K562 (cell line): ENCODE measurements at regions not wholly inside any gene's neighbourhood (a gene's known extent, or its start where the extent isn't known, plus 50 kb on each side); places are given as distances from the start of the nearest gene placed in this dataset.

Experiments
- ATAC-seq: fragments of 200-7000 bp; cut with Tn5 transposase; 3 replicates; pipeline ENCODE4 v1.9.1; 2020; ENCODE audit warnings: moderate library complexity
- BruUV-seq: library from RNA; stranded (reverse); fragments of 400-500 nt; replicated peaks from 2 replicates; lab custom pipeline; 2021; lab: Mats Ljungman, UMichigan
- CTCF ChIA-PET: fragments of 300-600 bp; formaldehyde crosslinking; extraction: SDS; loops from one replicate; lab custom pipeline; 2021; ENCODE audit warnings: low intra/inter-chr PET ratio; lab: Yijun Ruan, JAX
- POLR2A ChIA-PET: fragments of 300-600, 350-650 bp; sonication (Branson Sonifier 250); formaldehyde crosslinking; extraction: SDS; loops from one replicate; lab custom pipeline; 2021; ENCODE audit warnings: antibody characterized with exemption, inconsistent platforms; lab: Yijun Ruan, JAX
- DNase-seq, 4 experiments: peaks; one replicate each; pipeline versions ENCODE4 v3.0.0 to v3.0.0-alpha.2; 2011 to 2018; ENCODE audit warnings: low spot score in 3 of 4, mixed read lengths in 3 of 4; ENCODE audit errors: extremely low read depth in 1 of 4
- FAIRE-seq: peaks from 2 replicates; lab custom pipeline; 2011; peaks lifted over from hg19 to GRCh38; lab: Jason Lieb, UNC
- H2AFZ ChIP-seq: 2 replicates; pipeline ENCODE4 v1.6.0; 2011; ENCODE audit warnings: low read depth, low read length, control low read depth, inconsistent platforms
- H3K27ac ChIP-seq: fragments of 200-600 bp; 3 replicates; pipeline ENCODE4 v1.8.0; 2011; ENCODE audit warnings: low read depth, mild to moderate bottlenecking, control low read depth, inconsistent platforms, low read length, moderate library complexity, mixed read lengths; ENCODE audit errors: extremely low read depth
- H3K27me3 ChIP-seq, 2 experiments: fragments of 300-600 bp in 1 of 2; 2 replicates in 1 of 2; 3 replicates in 1 of 2; pipeline versions ENCODE4 v1.6.0 to v1.8.0; 2011; ENCODE audit warnings: inconsistent platforms in 2 of 2, low read length in 2 of 2, mild to moderate bottlenecking in 1 of 2, mixed read lengths in 1 of 2, moderate library complexity in 1 of 2; ENCODE audit not compliant: control insufficient read depth in 2 of 2, insufficient read depth in 2 of 2
- H3K36me3 ChIP-seq: fragments of 300-600 bp; 3 replicates; pipeline ENCODE4 v1.8.0; 2011; ENCODE audit warnings: mild to moderate bottlenecking, low read length, inconsistent platforms; ENCODE audit not compliant: control insufficient read depth, insufficient read depth
- H3K4me1 ChIP-seq, 2 experiments: fragments of 200-600 bp in 1 of 2; replicated peaks in 1 of 2; 2 replicates in 1 of 2; 3 replicates in 1 of 2; pipeline versions ENCODE4 v1.5.1 to v1.8.0; 2011; ENCODE audit warnings: inconsistent platforms in 2 of 2, low read length in 2 of 2, mild to moderate bottlenecking in 1 of 2, mixed read lengths in 1 of 2, moderate library complexity in 1 of 2; ENCODE audit not compliant: control insufficient read depth in 2 of 2, insufficient read depth in 2 of 2
- H3K4me2 ChIP-seq: 2 replicates; pipeline ENCODE4 v1.6.1; 2011; ENCODE audit warnings: low read length, control low read depth, inconsistent platforms, mixed read lengths; ENCODE audit not compliant: insufficient read depth
- H3K4me3 ChIP-seq: fragments of 200-600 bp; sonication (generic), shearing (Covaris generic); 2 replicates; pipeline ENCODE4 v1.5.1; 2016; ENCODE audit warnings: control low read depth, inconsistent platforms
- H3K79me2 ChIP-seq: fragments of 200-600 bp; 3 replicates; pipeline ENCODE4 v1.8.0; 2011; ENCODE audit warnings: low read length, inconsistent platforms; ENCODE audit not compliant: control insufficient read depth, insufficient read depth
- H3K9ac ChIP-seq, 2 experiments: 2 replicates each; pipeline versions ENCODE4 v1.6.0 to v1.6.1; 2011; ENCODE audit warnings: low read depth in 2 of 2, low read length in 2 of 2, control low read depth in 1 of 2, inconsistent platforms in 1 of 2, mild to moderate bottlenecking in 1 of 2, mixed read lengths in 1 of 2; ENCODE audit not compliant: insufficient read depth in 1 of 2
- H3K9me1 ChIP-seq: one replicate; pipeline ENCODE4 v1.6.0; 2011; ENCODE audit warnings: inconsistent platforms, mild to moderate bottlenecking, low read length, moderate library complexity; ENCODE audit not compliant: control insufficient read depth, insufficient read depth
- H3K9me3 ChIP-seq: replicated peaks from 2 replicates; pipeline ENCODE4 v1.5.1; 2011; ENCODE audit warnings: low read depth, low read length, inconsistent platforms; ENCODE audit not compliant: control insufficient read depth, insufficient read depth
- H4K20me1 ChIP-seq: replicated peaks from 2 replicates; pipeline ENCODE4 v1.6.1; 2011; ENCODE audit warnings: low read length, inconsistent platforms, mixed read lengths; ENCODE audit not compliant: control insufficient read depth, insufficient read depth
- BDP1 ChIP-seq: IDR thresholded peaks from 3 replicates; pipeline ENCODE4 v1.6.1; 2011; ENCODE audit not compliant: insufficient read length, insufficient read depth
- CGGBP1 ChIP-seq: fragments of 250-450 bp; sonication (Bioruptor Pico); IDR thresholded peaks from 2 replicates; pipeline ENCODE4 v1.9.0; 2021; ENCODE audit warnings: mild to moderate bottlenecking
- CXXC5 ChIP-seq: fragments of 250-450 bp; sonication (Bioruptor Pico); IDR thresholded peaks from 2 replicates; pipeline ENCODE4 v1.8.0; 2022; ENCODE audit warnings: inconsistent platforms, mild to moderate bottlenecking, moderate library complexity
- E2F3 ChIP-seq: fragments of 250-450 bp; sonication (Bioruptor Pico); IDR thresholded peaks from 2 replicates; pipeline ENCODE4 v1.4.0; 2020; ENCODE audit warnings: mild to moderate bottlenecking
- FOXA1 ChIP-seq: fragments of 450-650 bp; IDR thresholded peaks from 2 replicates; pipeline ENCODE4 v1.6.1; 2016; ENCODE audit warnings: mild to moderate bottlenecking, borderline replicate concordance
- HNRNPK ChIP-seq: fragments of 200-400 bp; formaldehyde crosslinking; IDR thresholded peaks from one replicate; pipeline ENCODE4 v1.6.1; 2018; ENCODE audit warnings: mild to moderate bottlenecking, low read depth, low read length; ENCODE audit not compliant: poor library complexity, severe bottlenecking
- HNRNPL ChIP-seq: fragments of 200-400 bp; formaldehyde crosslinking; IDR thresholded peaks from 2 replicates; pipeline ENCODE4 v1.6.1; 2017; ENCODE audit warnings: low read depth, mild to moderate bottlenecking, low read length
- L3MBTL2 ChIP-seq: fragments of 450-650 bp; IDR thresholded peaks from 2 replicates; pipeline ENCODE4 v1.6.1; 2016; ENCODE audit warnings: mild to moderate bottlenecking, moderate library complexity
- NFYB ChIP-seq: IDR thresholded peaks from 2 replicates; pipeline ENCODE4 v1.6.1; 2011; ENCODE audit warnings: mild to moderate bottlenecking, moderate library complexity; ENCODE audit not compliant: insufficient read length; ENCODE audit errors: extremely low read depth
- PYGO2 ChIP-seq: fragments of 450-650 bp; IDR thresholded peaks from 2 replicates; pipeline ENCODE4 v1.6.1; 2016; ENCODE audit warnings: mild to moderate bottlenecking, missing genetic modification characterization, moderate library complexity, missing compliant biosample characterization
- RAD51 ChIP-seq: fragments of 450-650 bp; IDR thresholded peaks from 2 replicates; pipeline ENCODE4 v1.7.1; 2016; ENCODE audit warnings: low read depth, mild to moderate bottlenecking, borderline replicate concordance
- RFX1 ChIP-seq: fragments of 450-650 bp; IDR thresholded peaks from 2 replicates; pipeline ENCODE4 v1.6.1; 2016; ENCODE audit warnings: mild to moderate bottlenecking, moderate library complexity
- SMARCA5 ChIP-seq: fragments of 450-650 bp; IDR thresholded peaks from 2 replicates; pipeline ENCODE4 v1.6.1; 2016
- SREBF2 ChIP-seq: sonication (generic); formaldehyde crosslinking; IDR thresholded peaks from 2 replicates; pipeline ENCODE4 v1.4.0; 2020; ENCODE audit warnings: mild to moderate bottlenecking, missing genetic modification reagents
- TAF9B ChIP-seq: fragments of 450-650 bp; IDR thresholded peaks from 2 replicates; pipeline ENCODE4 v1.6.1; 2018; ENCODE audit warnings: mild to moderate bottlenecking; ENCODE audit not compliant: partially characterized antibody
- THRA ChIP-seq: fragments of 450-650 bp; IDR thresholded peaks from 2 replicates; pipeline ENCODE4 v1.6.1; 2017; ENCODE audit warnings: mild to moderate bottlenecking, moderate library complexity
- WGBS: fragments of 100-300 bp; shearing (Covaris generic); methylation state at CpG from one replicate; pipeline ENCODE4 v1.1.6; 2016; ENCODE audit warnings: low coverage, mixed read lengths; ENCODE audit not compliant: insufficient coverage; ENCODE audit errors: missing lambda C conversion rate; 5-methylcytosine and 5-hydroxymethylcytosine counted together
- in situ Hi-C: fragments of 300-500 bp; cut with MboI; formaldehyde crosslinking; loops from 4 replicates; pipeline ENCODE4 v1.15.0; 2018; ENCODE audit warnings: inconsistent platforms, mixed read lengths
- intact Hi-C: fragments of 100-400 bp; cut with micrococcal nuclease; formaldehyde crosslinking; loops from 2 replicates; pipeline ENCODE4 v1.14.2; 2022
- TF ChIP-seq, protein P1 (sequence below): fragments of 250-450 bp; sonication (Bioruptor Pico); IDR thresholded peaks from 2 replicates; pipeline ENCODE4 v1.4.0; 2020; ENCODE audit warnings: mild to moderate bottlenecking, moderate library complexity

GRCh38 chr10:65231148-65231547 lies 1694.7 kb upstream of the LRRTM3 start:
- DNase-seq (no peak), FAIRE-seq (no peak), ATAC-seq (no peak)
- H3K9me1 ChIP-seq = no peaks in the 10 kb centered on the region
- no peak overlapping the region for H3K27ac ChIP-seq
- H4K20me1 ChIP-seq = no peaks in the 10 kb centered on the region
- ChIA-PET POLR2A (no interaction called here), CTCF (no interaction called here)
- H3K4me2 ChIP-seq = no peak overlapping the region
- no peak overlapping the region for H3K9ac ChIP-seq
- H2AFZ ChIP-seq = no peak overlapping the region
- no TSS peak for BruUV-seq
- H3K79me2 ChIP-seq = no peaks in the 10 kb centered on the region
- intact Hi-C loops = no loop called here
- H3K4me3 ChIP-seq = no peak overlapping the region
- H3K4me1 ChIP-seq = no peaks in the 10 kb centered on the region
- H3K36me3 ChIP-seq = no peaks in the 10 kb centered on the region
- H3K27me3 ChIP-seq = no peaks in the 10 kb centered on the region
- WGBS = 0% methylated on average over 3 of the region's 3 CpGs
- TF ChIP-seq FOXA1 (no peak), THRA (no peak), E2F3 (no peak), BDP1 (no peak)
- in situ Hi-C loops = no loop called here
- peaks cover 2% of the 10 kb centered on the region; the same call in 1 of the 2 replicates for H3K9me3 ChIP-seq

GRCh38 chr10:65234261-65234660 lies 1691.6 kb upstream of the LRRTM3 start:
- H3K79me2 ChIP-seq = no peaks in the 10 kb centered on the region
- intact Hi-C loops (no loop called here), in situ Hi-C loops (no loop called here)
- H3K4me2 ChIP-seq = no peak overlapping the region
- TF ChIP-seq HNRNPK (no peak), RFX1 (no peak), L3MBTL2 (no peak), CGGBP1 (no peak), NFYB (no peak), SREBF2 (CRISPR knock-in tag) (no peak), CXXC5 (CRISPR knock-in tag) (no peak), SMARCA5 (no peak), PYGO2 (tag) (no peak), HNRNPL (no peak), RAD51 (no peak), TAF9B (no peak)
- TF ChIP-seq, protein P1, sequence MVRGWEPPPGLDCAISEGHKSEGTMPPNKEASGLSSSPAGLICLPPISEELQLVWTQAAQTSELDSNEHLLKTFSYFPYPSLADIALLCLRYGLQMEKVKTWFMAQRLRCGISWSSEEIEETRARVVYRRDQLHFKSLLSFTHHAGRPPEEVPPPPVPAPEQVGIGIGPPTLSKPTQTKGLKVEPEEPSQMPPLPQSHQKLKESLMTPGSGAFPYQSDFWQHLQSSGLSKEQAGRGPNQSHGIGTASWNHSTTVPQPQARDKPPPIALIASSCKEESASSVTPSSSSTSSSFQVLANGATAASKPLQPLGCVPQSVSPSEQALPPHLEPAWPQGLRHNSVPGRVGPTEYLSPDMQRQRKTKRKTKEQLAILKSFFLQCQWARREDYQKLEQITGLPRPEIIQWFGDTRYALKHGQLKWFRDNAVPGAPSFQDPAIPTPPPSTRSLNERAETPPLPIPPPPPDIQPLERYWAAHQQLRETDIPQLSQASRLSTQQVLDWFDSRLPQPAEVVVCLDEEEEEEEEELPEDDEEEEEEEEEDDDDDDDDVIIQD (CRISPR knock-in tag) = no peak
- TF ChIP-seq, all 486 proteins: peak for 0
- CTCF ChIA-PET = no interaction called here
- Histone ChIP-seq H3K4me1 (no peaks in the 10 kb centered on the region), H3K9me3 (peaks cover 2% of the 10 kb centered on the region; the same call in 1 of the 2 replicates), H3K4me3 (no peak overlapping the region), H3K27ac (no peak overlapping the region), H2AFZ (no peak overlapping the region), H4K20me1 (no peaks in the 10 kb centered on the region), H3K9me1 (no peaks in the 10 kb centered on the region), H3K36me3 (no peaks in the 10 kb centered on the region), H3K9ac (no peak overlapping the region), H3K27me3 (no peaks in the 10 kb centered on the region)
- WGBS = 0% methylated on average over 2 of the region's 2 CpGs
- no peak for ATAC-seq
- no peak for DNase-seq
- BruUV-seq = no TSS peak
- FAIRE-seq = no peak
- POLR2A ChIA-PET = no interaction called here
